Upper lobe of left lung (tissue), 4 donors: ENCODE measurements at regions not wholly inside any gene's neighbourhood (a gene's known extent, or its start where the extent isn't known, plus 50 kb on each side); places are given as distances from the start of the nearest gene placed in this dataset.

Experiments
- POLR2A ChIP-seq, 4 donors: fragments of 450-650 bp; IDR thresholded peaks; one replicate each; pipeline ENCODE4 v1.5.1; 2016 to 2017; ENCODE audit warnings: antibody characterized with exemption in 4 of 4, mild to moderate bottlenecking in 2 of 4
- POLR2AphosphoS5 ChIP-seq, 2 donors: sonication (generic); formaldehyde crosslinking; IDR thresholded peaks; one replicate each; pipeline ENCODE4 v1.5.1; 2017; ENCODE audit warnings: antibody characterized with exemption in 2 of 2
- TF ChIP-seq, protein P1 (sequence below), 6 experiments: fragments of 450-650 bp in 4 of 6; fragments of 200-600 bp in 2 of 6; sonication (generic) in 2 of 6; IDR thresholded peaks; one replicate each; pipeline ENCODE4 v1.5.1; 2016 to 2019; ENCODE audit warnings: antibody characterized with exemption in 6 of 6

DNA sequence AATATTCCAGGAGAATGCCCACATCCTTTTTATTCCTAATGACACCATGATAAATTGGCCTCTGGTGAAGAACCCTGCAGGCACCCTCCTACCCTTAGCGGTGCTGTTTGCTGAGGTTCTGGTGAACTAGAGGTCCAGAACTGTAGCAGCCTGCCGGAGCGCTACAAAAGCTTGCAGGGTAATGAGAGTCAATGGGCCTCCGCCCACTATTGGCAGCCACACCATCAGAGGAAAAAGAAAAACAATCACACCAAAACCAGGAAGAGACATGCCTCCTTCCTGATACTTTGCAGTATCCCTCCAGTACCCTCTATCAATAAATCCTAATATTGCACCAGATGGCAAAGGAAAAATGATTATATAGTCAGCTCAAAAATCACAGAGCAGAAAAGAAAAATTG, 142.9 kb downstream of the SPTSSA start:
- TF ChIP-seq, protein P1, sequence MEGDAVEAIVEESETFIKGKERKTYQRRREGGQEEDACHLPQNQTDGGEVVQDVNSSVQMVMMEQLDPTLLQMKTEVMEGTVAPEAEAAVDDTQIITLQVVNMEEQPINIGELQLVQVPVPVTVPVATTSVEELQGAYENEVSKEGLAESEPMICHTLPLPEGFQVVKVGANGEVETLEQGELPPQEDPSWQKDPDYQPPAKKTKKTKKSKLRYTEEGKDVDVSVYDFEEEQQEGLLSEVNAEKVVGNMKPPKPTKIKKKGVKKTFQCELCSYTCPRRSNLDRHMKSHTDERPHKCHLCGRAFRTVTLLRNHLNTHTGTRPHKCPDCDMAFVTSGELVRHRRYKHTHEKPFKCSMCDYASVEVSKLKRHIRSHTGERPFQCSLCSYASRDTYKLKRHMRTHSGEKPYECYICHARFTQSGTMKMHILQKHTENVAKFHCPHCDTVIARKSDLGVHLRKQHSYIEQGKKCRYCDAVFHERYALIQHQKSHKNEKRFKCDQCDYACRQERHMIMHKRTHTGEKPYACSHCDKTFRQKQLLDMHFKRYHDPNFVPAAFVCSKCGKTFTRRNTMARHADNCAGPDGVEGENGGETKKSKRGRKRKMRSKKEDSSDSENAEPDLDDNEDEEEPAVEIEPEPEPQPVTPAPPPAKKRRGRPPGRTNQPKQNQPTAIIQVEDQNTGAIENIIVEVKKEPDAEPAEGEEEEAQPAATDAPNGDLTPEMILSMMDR (IDR thresholded peaks at IDR 0.05): no peak
- no peak for TF ChIP-seq POLR2AphosphoS5 (IDR thresholded peaks at IDR 0.05)
- no peak for TF ChIP-seq POLR2A (IDR thresholded peaks at IDR 0.05)
